ENCODE measurements at regions not wholly inside any gene's neighbourhood (a gene's known extent, or its start where the extent isn't known, plus 50 kb on each side); places are given as distances from the start of the nearest gene placed in this dataset.

DNA sequence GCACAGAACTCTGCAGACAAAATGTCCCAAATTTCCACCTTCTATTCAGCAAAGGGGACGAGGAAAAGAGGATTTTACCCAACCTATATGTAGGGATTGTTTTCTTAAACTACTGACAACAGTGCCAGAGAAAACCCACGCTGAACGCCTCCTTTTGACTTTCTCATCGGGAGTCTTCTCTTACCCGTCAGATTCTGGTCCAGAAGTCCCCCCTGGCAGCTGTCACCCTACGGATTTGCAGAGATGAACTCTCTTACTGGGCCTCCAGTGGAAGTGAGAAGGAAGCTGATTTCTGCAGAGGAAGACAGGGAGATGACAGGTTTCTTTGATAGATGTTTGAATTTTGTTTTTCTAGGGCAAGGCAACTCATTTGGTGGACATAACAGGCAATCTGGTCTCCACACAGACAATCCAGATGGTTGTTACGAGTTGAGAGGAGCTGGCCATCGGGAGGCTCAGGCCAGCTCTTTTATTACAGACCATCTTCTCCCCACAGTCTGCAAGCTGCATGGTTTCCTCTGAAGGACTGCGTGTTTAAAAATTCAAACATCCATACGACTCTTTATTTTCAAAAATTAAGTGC, 804.3 kb downstream of the RNF144A start:
- H3K27ac ChIP-seq (ENCODE audit: low read depth, low read length) = no peak overlapping the region
- H3K79me1 ChIP-seq (ENCODE audit: low read length) = no peaks in the 10 kb centered on the region
- H3K4me2 ChIP-seq (ENCODE audit: low read length) = no peak overlapping the region
- no peak overlapping the region for H4K8ac ChIP-seq (ENCODE audit: low read depth, low read length)
- H2BK120ac ChIP-seq (ENCODE audit: insufficient read depth, low read length, poor library complexity) = no peak overlapping the region
- no peak overlapping the region for H2AK5ac ChIP-seq (ENCODE audit: low read length)
- H2BK5ac ChIP-seq (ENCODE audit: low read depth, low read length, poor library complexity) = no peak overlapping the region
- no CpG with 5 or more reads among the region's 10 CpGs for WGBS (ENCODE audit: extremely low coverage, insufficient coverage, insufficient read length)
- H2AFZ ChIP-seq (ENCODE audit: insufficient read depth, low read length, poor library complexity) = no peak overlapping the region
- no peaks in the 10 kb centered on the region for H3K79me2 ChIP-seq (ENCODE audit: control insufficient read depth, insufficient read depth, low read length, poor library complexity)
- H3K18ac ChIP-seq (ENCODE audit: low read length) = no peak overlapping the region
- H2BK12ac ChIP-seq (ENCODE audit: low read length) = no peak overlapping the region
- no peak overlapping the region for H4K91ac ChIP-seq (ENCODE audit: low read depth, low read length)
- no peak overlapping the region for H3K23ac ChIP-seq (ENCODE audit: low read length)
- no peaks in the 10 kb centered on the region for H3K4me1 ChIP-seq (ENCODE audit: control insufficient read depth in 1 of 2, insufficient read depth in 2 of 2, low read length in 2 of 2)
- DNase-seq = no peak
- H3K27me3 ChIP-seq (ENCODE audit: insufficient read depth, low read length) = no peaks in the 10 kb centered on the region
- H3K9me3 ChIP-seq (ENCODE audit: insufficient read depth, low read depth, low read length) = no peaks in the 10 kb centered on the region
- no peak overlapping the region for H3K4ac ChIP-seq (ENCODE audit: low read depth, low read length)
- H3K14ac ChIP-seq (ENCODE audit: low read length) = no peak overlapping the region
- H4K12ac ChIP-seq (ENCODE audit: low read depth, low read length) = no peak overlapping the region
- H3K9ac ChIP-seq (ENCODE audit: low read length) = no peak overlapping the region
- H3K4me3 ChIP-seq (ENCODE audit: low read depth, low read length) = no peak overlapping the region
- H3K36me3 ChIP-seq (ENCODE audit: control insufficient read depth in 1 of 2, insufficient read depth in 2 of 2, low read length in 2 of 2) = no peaks in the 10 kb centered on the region

DNA sequence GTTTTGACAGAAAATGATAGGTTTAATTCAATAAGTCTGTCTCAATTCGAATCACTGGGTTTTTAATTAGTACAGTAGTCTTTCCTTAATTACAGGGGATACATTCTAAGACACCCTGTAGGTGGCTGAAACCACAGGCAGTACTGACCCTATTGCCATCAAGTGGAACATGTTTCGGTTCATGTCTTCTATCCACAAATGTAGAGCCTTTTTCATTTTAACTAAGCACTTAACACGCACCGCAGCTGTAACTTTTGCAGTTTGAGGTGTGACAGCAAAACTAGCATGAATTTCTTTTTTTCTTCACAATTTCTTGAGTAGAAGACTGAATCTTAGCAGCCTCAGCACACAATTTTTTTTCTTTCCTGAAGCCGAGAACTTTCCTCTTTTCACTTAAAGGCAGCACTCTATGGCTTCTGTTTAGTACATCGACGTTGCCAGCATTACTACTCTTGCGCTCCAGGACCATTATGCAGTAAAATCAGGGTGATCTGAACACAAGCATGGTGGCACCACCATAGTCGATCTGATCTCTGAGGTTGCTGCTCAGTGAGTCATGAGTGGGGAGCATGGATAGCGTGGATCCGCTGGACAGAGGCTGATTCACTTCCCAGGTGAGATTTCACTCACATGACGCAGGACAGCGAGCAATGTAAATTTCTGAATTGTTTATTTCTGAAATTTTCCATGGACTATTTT, 805.1 kb downstream of the RNF144A start:
- Histone ChIP-seq H3K36me3 (ENCODE audit: control insufficient read depth in 1 of 2, insufficient read depth in 2 of 2, low read length in 2 of 2) (no peaks in the 10 kb centered on the region), H3K18ac (ENCODE audit: low read length) (no peak overlapping the region), H3K9ac (ENCODE audit: low read length) (no peak overlapping the region), H2AK5ac (ENCODE audit: low read length) (no peak overlapping the region), H2BK5ac (ENCODE audit: low read depth, low read length, poor library complexity) (no peak overlapping the region), H4K91ac (ENCODE audit: low read depth, low read length) (no peak overlapping the region), H3K14ac (ENCODE audit: low read length) (no peak overlapping the region), H3K79me2 (ENCODE audit: control insufficient read depth, insufficient read depth, low read length, poor library complexity) (no peaks in the 10 kb centered on the region), H3K4ac (ENCODE audit: low read depth, low read length) (no peak overlapping the region), H4K8ac (ENCODE audit: low read depth, low read length) (no peak overlapping the region), H3K9me3 (ENCODE audit: insufficient read depth, low read depth, low read length) (no peaks in the 10 kb centered on the region), H3K27me3 (ENCODE audit: insufficient read depth, low read length) (no peaks in the 10 kb centered on the region), H2AFZ (ENCODE audit: insufficient read depth, low read length, poor library complexity) (no peak overlapping the region), H3K79me1 (ENCODE audit: low read length) (no peaks in the 10 kb centered on the region), H3K23ac (ENCODE audit: low read length) (no peak overlapping the region), H2BK120ac (ENCODE audit: insufficient read depth, low read length, poor library complexity) (no peak overlapping the region), H4K12ac (ENCODE audit: low read depth, low read length) (no peak overlapping the region), H3K4me2 (ENCODE audit: low read length) (no peak overlapping the region), H2BK12ac (ENCODE audit: low read length) (no peak overlapping the region), H3K27ac (ENCODE audit: low read depth, low read length) (no peak overlapping the region), H3K4me1 (ENCODE audit: control insufficient read depth in 1 of 2, insufficient read depth in 2 of 2, low read length in 2 of 2) (no peaks in the 10 kb centered on the region), H3K4me3 (ENCODE audit: low read depth, low read length) (no peak overlapping the region)
- DNase-seq = peak; percentile 72 to 74
- WGBS (ENCODE audit: extremely low coverage, insufficient coverage, insufficient read length) = no CpG with 5 or more reads among the region's 13 CpGs

GRCh38 chr2:7724336-7724735, 807.1 kb downstream of the RNF144A start:
- H3K23ac ChIP-seq (ENCODE audit: low read length) = peak overlapping the region; percentile 46
- DNase-seq = no peak
- H2AK5ac ChIP-seq (ENCODE audit: low read length) = no peak overlapping the region
- no peak overlapping the region for H2BK5ac ChIP-seq (ENCODE audit: low read depth, low read length, poor library complexity)
- no peak overlapping the region for H3K14ac ChIP-seq (ENCODE audit: low read length)
- H3K9me3 ChIP-seq (ENCODE audit: insufficient read depth, low read depth, low read length) = no peaks in the 10 kb centered on the region
- no peaks in the 10 kb centered on the region for H3K36me3 ChIP-seq (ENCODE audit: control insufficient read depth in 1 of 2, insufficient read depth in 2 of 2, low read length in 2 of 2)
- H4K91ac ChIP-seq (ENCODE audit: low read depth, low read length) = no peak overlapping the region
- H4K8ac ChIP-seq (ENCODE audit: low read depth, low read length) = no peak overlapping the region
- no peak overlapping the region for H4K12ac ChIP-seq (ENCODE audit: low read depth, low read length)
- no peak overlapping the region for H3K4me3 ChIP-seq (ENCODE audit: low read depth, low read length)
- no peak overlapping the region for H2AFZ ChIP-seq (ENCODE audit: insufficient read depth, low read length, poor library complexity)
- H3K18ac ChIP-seq (ENCODE audit: low read length) = no peak overlapping the region
- WGBS (ENCODE audit: extremely low coverage, insufficient coverage, insufficient read length) = no CpG with 5 or more reads among the region's 5 CpGs
- no peaks in the 10 kb centered on the region for H3K27me3 ChIP-seq (ENCODE audit: insufficient read depth, low read length)
- H3K79me2 ChIP-seq (ENCODE audit: control insufficient read depth, insufficient read depth, low read length, poor library complexity) = no peaks in the 10 kb centered on the region
- no peak overlapping the region for H3K9ac ChIP-seq (ENCODE audit: low read length)
- H3K79me1 ChIP-seq (ENCODE audit: low read length) = no peaks in the 10 kb centered on the region
- no peak overlapping the region for H2BK12ac ChIP-seq (ENCODE audit: low read length)
- H3K4me1 ChIP-seq (ENCODE audit: control insufficient read depth in 1 of 2, insufficient read depth in 2 of 2, low read length in 2 of 2) = no peaks in the 10 kb centered on the region
- H3K27ac ChIP-seq (ENCODE audit: low read depth, low read length) = no peak overlapping the region
- no peak overlapping the region for H2BK120ac ChIP-seq (ENCODE audit: insufficient read depth, low read length, poor library complexity)
- no peak overlapping the region for H3K4me2 ChIP-seq (ENCODE audit: low read length)
- no peak overlapping the region for H3K4ac ChIP-seq (ENCODE audit: low read depth, low read length)

- no peak overlapping the region for H2BK12ac ChIP-seq (ENCODE audit: low read length)
- no peak overlapping the region for H2AFZ ChIP-seq (ENCODE audit: insufficient read depth, low read length, poor library complexity)
- H3K14ac ChIP-seq (ENCODE audit: low read length) = no peak overlapping the region
- H3K9ac ChIP-seq (ENCODE audit: low read length) = no peak overlapping the region
- no peak overlapping the region for H3K4ac ChIP-seq (ENCODE audit: low read depth, low read length)
- no peaks in the 10 kb centered on the region for H3K9me3 ChIP-seq (ENCODE audit: insufficient read depth, low read depth, low read length)
- no peak overlapping the region for H3K23ac ChIP-seq (ENCODE audit: low read length)
- no peak overlapping the region for H3K4me2 ChIP-seq (ENCODE audit: low read length)
- H3K79me1 ChIP-seq (ENCODE audit: low read length) = no peaks in the 10 kb centered on the region
- H3K36me3 ChIP-seq (ENCODE audit: control insufficient read depth in 1 of 2, insufficient read depth in 2 of 2, low read length in 2 of 2) = no peaks in the 10 kb centered on the region
- no peak overlapping the region for H2BK5ac ChIP-seq (ENCODE audit: low read depth, low read length, poor library complexity)
- no peak overlapping the region for H4K8ac ChIP-seq (ENCODE audit: low read depth, low read length)
- DNase-seq = no peak
- no peak overlapping the region for H3K4me3 ChIP-seq (ENCODE audit: low read depth, low read length)
- H3K18ac ChIP-seq (ENCODE audit: low read length) = no peak overlapping the region
- H3K79me2 ChIP-seq (ENCODE audit: control insufficient read depth, insufficient read depth, low read length, poor library complexity) = no peaks in the 10 kb centered on the region
- no peaks in the 10 kb centered on the region for H3K27me3 ChIP-seq (ENCODE audit: insufficient read depth, low read length)
- no peak overlapping the region for H4K12ac ChIP-seq (ENCODE audit: low read depth, low read length)
- no peak overlapping the region for H2AK5ac ChIP-seq (ENCODE audit: low read length)
- H3K27ac ChIP-seq (ENCODE audit: low read depth, low read length) = no peak overlapping the region
- WGBS (ENCODE audit: extremely low coverage, insufficient coverage, insufficient read length) = no CpG with 5 or more reads among the region's 9 CpGs
- no peak overlapping the region for H2BK120ac ChIP-seq (ENCODE audit: insufficient read depth, low read length, poor library complexity)
- no peak overlapping the region for H4K91ac ChIP-seq (ENCODE audit: low read depth, low read length)
- H3K4me1 ChIP-seq (ENCODE audit: control insufficient read depth in 1 of 2, insufficient read depth in 2 of 2, low read length in 2 of 2) = no peaks in the 10 kb centered on the region
These were observed 808.1 kb downstream of the RNF144A start for GRCh38 chr2:7725171-7725849.

Data from trophoblast cell (in vitro differentiated cells and primary cell).